Endothelial cell of umbilical vein (primary cell): ENCODE measurements at regions not wholly inside any gene's neighbourhood (a gene's known extent, or its start where the extent isn't known, plus 50 kb on each side); places are given as distances from the start of the nearest gene placed in this dataset.

Source experiments
- BruUV-seq: library from RNA; stranded (reverse); fragments of 400-500 nt; replicated peaks from 2 replicates; lab custom pipeline; 2021; lab: Mats Ljungman, UMichigan
- CTCF ChIA-PET: fragments of 300-600, 350-600 bp; sonication (Branson Sonifier 250); formaldehyde crosslinking; loops from one replicate; lab custom pipeline; 2021; ENCODE audit warnings: antibody characterized with exemption, inconsistent platforms; lab: Charles Lee
- POLR2A ChIA-PET: fragments of 300-600, 350-600 bp; sonication (Branson Sonifier 250); formaldehyde crosslinking; loops from one replicate; lab custom pipeline; 2021; ENCODE audit warnings: antibody characterized with exemption, inconsistent platforms; lab: Charles Lee
- DNase-seq: peaks from one replicate; pipeline ENCODE4 v3.0.0-alpha.2; 2011; ENCODE audit warnings: low read depth, low spot score
- FAIRE-seq: peaks from 2 replicates; lab custom pipeline; 2011; peaks lifted over from hg19 to GRCh38; lab: Jason Lieb, UNC
- H2AFZ ChIP-seq: 2 replicates; pipeline ENCODE4 v1.6.0; 2012; ENCODE audit warnings: low read depth, low read length, control low read depth, inconsistent platforms
- H3K27ac ChIP-seq: 2 replicates; pipeline ENCODE4 v1.5.1; 2011; ENCODE audit warnings: low read depth, mild to moderate bottlenecking, control low read depth, low read length, moderate library complexity; ENCODE audit not compliant: insufficient read depth
- H3K27me3 ChIP-seq, 2 experiments: 2 replicates each; pipeline versions ENCODE4 v1.6.0 to v1.6.1; 2011; ENCODE audit warnings: low read length in 2 of 2, mixed read lengths in 1 of 2; ENCODE audit not compliant: control insufficient read depth in 2 of 2, insufficient read depth in 2 of 2
- H3K36me3 ChIP-seq, 2 experiments: 2 replicates in 1 of 2; 3 replicates in 1 of 2; pipeline ENCODE4 v1.5.1; 2011; ENCODE audit warnings: low read length in 2 of 2, mild to moderate bottlenecking in 1 of 2, moderate library complexity in 1 of 2; ENCODE audit not compliant: control insufficient read depth in 2 of 2, insufficient read depth in 2 of 2; ENCODE audit errors: extremely low read depth in 1 of 2
- H3K4me1 ChIP-seq: 3 replicates; pipeline ENCODE4 v1.5.1; 2011; ENCODE audit warnings: mild to moderate bottlenecking, low read length; ENCODE audit not compliant: control insufficient read depth, insufficient read depth; ENCODE audit errors: extremely low read depth
- H3K4me2 ChIP-seq: 2 replicates; pipeline ENCODE4 v1.6.1; 2011; ENCODE audit warnings: low read length, control low read depth, mixed read lengths; ENCODE audit not compliant: insufficient read depth
- H3K4me3 ChIP-seq, 3 experiments: fragments of 200-600 bp in 1 of 3; sonication (generic), shearing (Covaris generic) in 1 of 3; replicated peaks in 1 of 3; 2 replicates each; pipeline ENCODE4 v1.5.1; 2011 to 2016; ENCODE audit warnings: control low read depth in 3 of 3, low read length in 3 of 3, mild to moderate bottlenecking in 2 of 3, inconsistent platforms in 1 of 3, low read depth in 1 of 3, moderate library complexity in 1 of 3; ENCODE audit not compliant: insufficient read depth in 1 of 3
- H3K79me2 ChIP-seq: 2 replicates; pipeline ENCODE4 v1.6.0; 2012; ENCODE audit warnings: low read length, inconsistent platforms; ENCODE audit not compliant: control insufficient read depth, insufficient read depth
- H3K9ac ChIP-seq: replicated peaks from 2 replicates; pipeline ENCODE3; 2011; ENCODE audit warnings: low read length, control low read depth; ENCODE audit not compliant: insufficient read depth; ENCODE audit errors: extremely low read depth
- H3K9me1 ChIP-seq: replicated peaks from 3 replicates; pipeline ENCODE4 v1.6.0; 2011; ENCODE audit warnings: mild to moderate bottlenecking, low read length; ENCODE audit not compliant: control insufficient read depth, insufficient read depth; ENCODE audit errors: extremely low read depth
- H3K9me3 ChIP-seq: replicated peaks from 2 replicates; pipeline ENCODE4 v1.5.1; 2012; ENCODE audit warnings: low read length, inconsistent platforms; ENCODE audit not compliant: control insufficient read depth, insufficient read depth
- H4K20me1 ChIP-seq: replicated peaks from 2 replicates; pipeline ENCODE3; 2011; ENCODE audit warnings: mild to moderate bottlenecking, low read length; ENCODE audit not compliant: control insufficient read depth, insufficient read depth; ENCODE audit errors: extremely low read depth
- EZH2 ChIP-seq: IDR thresholded peaks from 2 replicates; pipeline ENCODE4 v1.6.1; 2012; ENCODE audit warnings: borderline replicate concordance, low read depth, mild to moderate bottlenecking, moderate library complexity, low read length, inconsistent platforms; ENCODE audit not compliant: severe bottlenecking
- FOS ChIP-seq: IDR thresholded peaks from 2 replicates; pipeline ENCODE4 v1.6.1; 2011; ENCODE audit warnings: mild to moderate bottlenecking, low read length, moderate library complexity, borderline replicate concordance; ENCODE audit not compliant: insufficient read depth
- JUN ChIP-seq: IDR thresholded peaks from 2 replicates; pipeline ENCODE4 v1.6.1; 2011; ENCODE audit warnings: borderline replicate concordance, low read depth; ENCODE audit not compliant: insufficient read length, insufficient read depth
- MYC ChIP-seq: IDR thresholded peaks from one replicate; pipeline ENCODE4 v1.6.1; 2011; ENCODE audit warnings: mild to moderate bottlenecking, low read depth, low read length
- POLR2AphosphoS5 ChIP-seq: IDR thresholded peaks from 2 replicates; pipeline ENCODE4 v1.6.1; 2012; ENCODE audit warnings: low read depth, mild to moderate bottlenecking, control low read depth, low read length, moderate library complexity; ENCODE audit not compliant: insufficient read depth
- dilution Hi-C: fragments of 300-500 bp; cut with MboI; formaldehyde crosslinking; loops from one replicate; pipeline ENCODE4 v1.15.0; 2019; ENCODE audit warnings: low sequenced_read_pairs; ENCODE audit not compliant: extremely low pct_ligation_motif_present
- intact Hi-C: fragments of 100-400 bp; cut with micrococcal nuclease; formaldehyde crosslinking; loops from one replicate; pipeline ENCODE4 v1.10.0; 2022
- TF ChIP-seq, protein P1 (sequence below): IDR thresholded peaks from 2 replicates; pipeline ENCODE4 v1.6.1; 2011; ENCODE audit not compliant: insufficient read depth, insufficient read length
- TF ChIP-seq, protein P2 (sequence below), 2 donors: IDR thresholded peaks; 1 replicate in 1 of 2; 2 replicates in 1 of 2; pipeline ENCODE4 v1.5.1; 2011; ENCODE audit warnings: low read length in 2 of 2, mild to moderate bottlenecking in 2 of 2, moderate library complexity in 2 of 2, control low read depth in 1 of 2, inconsistent platforms in 1 of 2, low read depth in 1 of 2; ENCODE audit not compliant: insufficient read depth in 1 of 2; ENCODE audit errors: extremely low read depth in 1 of 2

DNA sequence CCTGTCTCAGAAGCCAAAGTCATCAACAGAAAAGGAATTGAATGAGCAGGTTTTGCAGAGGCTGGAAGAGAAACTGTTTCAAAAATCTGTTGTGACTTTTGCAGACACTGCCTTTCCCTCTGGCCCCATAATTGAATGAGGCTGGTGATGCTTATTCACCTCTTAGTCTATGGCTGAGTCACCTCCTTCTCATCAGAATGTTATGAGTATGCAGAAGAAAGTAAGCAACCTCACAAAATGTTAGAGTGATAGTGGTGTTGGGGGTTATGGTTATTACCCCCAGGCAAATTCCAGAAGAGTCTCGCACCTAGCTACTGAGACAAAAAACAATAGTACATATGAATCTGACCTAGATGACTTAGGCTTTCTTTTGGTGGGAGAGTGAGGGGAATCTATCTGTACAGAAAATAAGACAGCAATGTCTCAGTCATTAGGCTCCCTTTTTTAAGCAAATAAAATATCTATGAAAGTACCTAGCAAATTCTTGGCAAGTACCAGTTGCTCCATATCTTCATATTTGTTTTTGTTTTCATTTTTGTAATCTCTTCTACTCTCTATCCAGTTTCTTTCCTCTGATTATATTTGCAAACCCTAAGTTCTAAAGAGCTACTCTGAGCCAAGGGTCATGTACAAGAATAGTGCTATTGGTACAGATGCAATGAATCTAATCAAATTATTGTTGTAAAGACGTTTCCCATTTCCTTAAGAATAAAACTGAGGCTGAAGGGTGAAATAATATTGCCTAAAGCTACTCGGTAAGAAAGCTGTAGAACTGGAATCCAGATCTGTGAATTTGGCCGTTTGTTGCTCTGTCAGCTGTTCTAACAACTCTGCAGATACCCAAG is 498.1 kb upstream of the TNC start:
- H3K79me2 ChIP-seq: no peaks in the 10 kb centered on the region
- H2AFZ ChIP-seq: no peak overlapping the region
- H3K4me3 ChIP-seq: no peak overlapping the region
- H3K27ac ChIP-seq: no peak overlapping the region
- intact Hi-C loops: no loop called here
- H3K9ac ChIP-seq: no peak overlapping the region
- TF ChIP-seq JUN (no peak), POLR2AphosphoS5 (no peak), FOS (peak; percentile 6)
- no TSS peak for BruUV-seq
- H3K4me1 ChIP-seq: no peaks in the 10 kb centered on the region
- H3K9me1 ChIP-seq: no peaks in the 10 kb centered on the region
- ChIA-PET CTCF (no interaction called here), POLR2A (no interaction called here)
- no peak overlapping the region for H3K4me2 ChIP-seq
- H3K9me3 ChIP-seq: no peaks in the 10 kb centered on the region
- FAIRE-seq (no peak), DNase-seq (no peak)
- no peaks in the 10 kb centered on the region for H4K20me1 ChIP-seq
- dilution Hi-C loops: no loop called here
- no peaks in the 10 kb centered on the region for H3K27me3 ChIP-seq
- no peaks in the 10 kb centered on the region for H3K36me3 ChIP-seq

DNA sequence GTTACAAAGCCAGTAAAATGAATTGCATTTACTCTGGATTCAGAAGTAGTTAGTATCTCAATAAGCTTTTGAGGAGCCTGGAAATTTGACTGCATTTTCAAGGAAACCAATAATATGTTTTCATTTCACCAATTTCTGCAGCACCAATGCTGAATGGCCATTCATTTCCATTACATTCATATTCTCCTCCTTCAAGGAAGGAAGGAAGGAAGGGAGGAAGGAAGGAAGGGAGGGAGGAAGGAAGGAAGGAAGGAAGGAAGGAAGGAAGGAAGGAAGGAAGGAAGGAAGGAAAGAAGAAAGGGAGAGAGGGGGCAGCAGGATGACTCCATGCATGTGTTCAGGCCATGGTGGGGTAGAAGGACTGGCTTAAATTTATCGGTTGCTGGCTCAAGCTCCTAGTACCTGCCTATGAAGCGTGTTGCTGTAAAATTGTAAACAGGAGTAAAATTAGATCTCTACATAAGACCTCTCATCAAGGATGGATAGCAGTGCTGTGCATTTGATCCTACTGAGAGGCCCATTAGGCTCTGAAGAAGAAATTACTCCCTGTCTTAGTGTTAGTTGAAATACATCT is 498.8 kb upstream of the TNC start:
- dilution Hi-C loops: no loop called here
- no peaks in the 10 kb centered on the region for H4K20me1 ChIP-seq
- ChIA-PET CTCF (no interaction called here), POLR2A (no interaction called here)
- no peak overlapping the region for H2AFZ ChIP-seq
- no peaks in the 10 kb centered on the region for H3K36me3 ChIP-seq
- intact Hi-C loops: no loop called here
- no peak for FAIRE-seq
- BruUV-seq: no TSS peak
- H3K79me2 ChIP-seq: no peaks in the 10 kb centered on the region
- DNase-seq: no peak
- no peaks in the 10 kb centered on the region for H3K27me3 ChIP-seq
- no peak overlapping the region for H3K4me3 ChIP-seq
- no peaks in the 10 kb centered on the region for H3K4me1 ChIP-seq
- no peak for TF ChIP-seq EZH2
- TF ChIP-seq, protein P1, sequence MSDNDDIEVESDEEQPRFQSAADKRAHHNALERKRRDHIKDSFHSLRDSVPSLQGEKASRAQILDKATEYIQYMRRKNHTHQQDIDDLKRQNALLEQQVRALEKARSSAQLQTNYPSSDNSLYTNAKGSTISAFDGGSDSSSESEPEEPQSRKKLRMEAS: no peak
- TF ChIP-seq POLR2AphosphoS5: no peak
- TF ChIP-seq, protein P2, sequence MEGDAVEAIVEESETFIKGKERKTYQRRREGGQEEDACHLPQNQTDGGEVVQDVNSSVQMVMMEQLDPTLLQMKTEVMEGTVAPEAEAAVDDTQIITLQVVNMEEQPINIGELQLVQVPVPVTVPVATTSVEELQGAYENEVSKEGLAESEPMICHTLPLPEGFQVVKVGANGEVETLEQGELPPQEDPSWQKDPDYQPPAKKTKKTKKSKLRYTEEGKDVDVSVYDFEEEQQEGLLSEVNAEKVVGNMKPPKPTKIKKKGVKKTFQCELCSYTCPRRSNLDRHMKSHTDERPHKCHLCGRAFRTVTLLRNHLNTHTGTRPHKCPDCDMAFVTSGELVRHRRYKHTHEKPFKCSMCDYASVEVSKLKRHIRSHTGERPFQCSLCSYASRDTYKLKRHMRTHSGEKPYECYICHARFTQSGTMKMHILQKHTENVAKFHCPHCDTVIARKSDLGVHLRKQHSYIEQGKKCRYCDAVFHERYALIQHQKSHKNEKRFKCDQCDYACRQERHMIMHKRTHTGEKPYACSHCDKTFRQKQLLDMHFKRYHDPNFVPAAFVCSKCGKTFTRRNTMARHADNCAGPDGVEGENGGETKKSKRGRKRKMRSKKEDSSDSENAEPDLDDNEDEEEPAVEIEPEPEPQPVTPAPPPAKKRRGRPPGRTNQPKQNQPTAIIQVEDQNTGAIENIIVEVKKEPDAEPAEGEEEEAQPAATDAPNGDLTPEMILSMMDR (IDR thresholded peaks at IDR 0.05; ENCODE audit: extremely low read depth in 1 of 2, insufficient read depth in 1 of 2, low read depth in 1 of 2, low read length in 2 of 2): no peak
- TF ChIP-seq MYC: no peak
- no peaks in the 10 kb centered on the region for H3K9me3 ChIP-seq
- no peak overlapping the region for H3K27ac ChIP-seq
- no peak overlapping the region for H3K9ac ChIP-seq
- no peak overlapping the region for H3K4me2 ChIP-seq
- H3K9me1 ChIP-seq: no peaks in the 10 kb centered on the region
